Body of pancreas (tissue), 4 donors: ENCODE measurements at regions not wholly inside any gene's neighbourhood (a gene's known extent, or its start where the extent isn't known, plus 50 kb on each side); places are given as distances from the start of the nearest gene placed in this dataset.
"Not testable (repeated sequence)": the region's sequence is repeated elsewhere in the genome, so short reads cannot be mapped to it uniquely, and the experiment has no call there.

Experiments
- ATAC-seq: fragments of 150-250 bp; one replicate; pipeline ENCODE4 v1.9.1; 2016
- DNase-seq, 4 donors: peaks; one replicate each; pipeline ENCODE4 v3.0.0-alpha.2; 2019
- H3K27ac ChIP-seq, 4 donors: fragments of 200-600 bp; sonication (generic); 1 replicate in 3 of 4; 2 replicates in 1 of 4; pipeline versions ENCODE4 v1.5.1 to v1.6.1; 2016 to 2019; ENCODE audit warnings: mild to moderate bottlenecking in 1 of 4, mixed read lengths in 1 of 4, moderate library complexity in 1 of 4
- H3K27me3 ChIP-seq, 2 donors: fragments of 200-600 bp; sonication (generic); one replicate each; pipeline ENCODE4 v1.6.0; 2016; ENCODE audit warnings: mild to moderate bottlenecking in 1 of 2
- H3K36me3 ChIP-seq, 2 donors: fragments of 200-600 bp; sonication (generic); replicated peaks in 1 of 2; 2 replicates each; pipeline ENCODE4 v1.5.1; 2016; ENCODE audit warnings: low read depth in 2 of 2; ENCODE audit not compliant: insufficient read depth in 1 of 2
- H3K4me1 ChIP-seq: fragments of 200-600 bp; sonication (generic); one replicate; pipeline ENCODE4 v1.6.0; 2016
- H3K4me3 ChIP-seq, 2 donors: fragments of 200-600 bp; sonication (generic); 1 replicate in 1 of 2; 2 replicates in 1 of 2; pipeline ENCODE4 v1.5.1; 2016 to 2019
- H3K9me3 ChIP-seq, 3 donors: fragments of 200-600 bp; sonication (generic); 1 replicate in 2 of 3; 2 replicates in 1 of 3; pipeline ENCODE4 v1.5.1; 2016
- CTCF ChIP-seq, 7 experiments: fragments of 450-650 bp in 4 of 7; fragments of 200-600 bp in 3 of 7; sonication (generic) in 3 of 7; IDR thresholded peaks; one replicate each; pipeline ENCODE4 v1.5.1; 2016 to 2019; ENCODE audit warnings: antibody characterized with exemption in 7 of 7
- POLR2A ChIP-seq, 3 donors: fragments of 450-650 bp; IDR thresholded peaks; one replicate each; pipeline ENCODE4 v1.6.1; 2016; ENCODE audit warnings: antibody characterized with exemption in 3 of 3, mild to moderate bottlenecking in 2 of 3
- WGBS, 2 donors: methylation state at CpG; one replicate each; pipeline ENCODE4 v1.1.5; 2017; 5-methylcytosine and 5-hydroxymethylcytosine counted together
- intact Hi-C: fragments of 100-400 bp; cut with DNase I; formaldehyde crosslinking; loops from one replicate; pipeline ENCODE4 v1.15.1; 2023

- TF ChIP-seq POLR2A (IDR thresholded peaks at IDR 0.05) (no peak), CTCF (IDR thresholded peaks at IDR 0.05) (no peak)
- Histone ChIP-seq H3K36me3 (no peaks in the 10 kb centered on the region), H3K27ac (no peak overlapping the region), H3K9me3 (no peaks in the 10 kb centered on the region), H3K27me3 (no peaks in the 10 kb centered on the region), H3K4me1 (no peaks in the 10 kb centered on the region), H3K4me3 (no peak overlapping the region)
- intact Hi-C loops: no loop called here
- no peak for ATAC-seq
- no peak for DNase-seq
- 59 to 67% methylated on average over 12 of the region's 12 CpGs for WGBS, 2 donors
These were observed 399.5 kb upstream of the TNRC6C start for GRCh38 chr17:77558846-77559626.

- Histone ChIP-seq H3K27me3 (no peaks in the 10 kb centered on the region), H3K36me3 (no peaks in the 10 kb centered on the region), H3K27ac (no peak overlapping the region), H3K9me3 (no peaks in the 10 kb centered on the region), H3K4me1 (no peaks in the 10 kb centered on the region), H3K4me3 (no peak overlapping the region)
- ATAC-seq (no peak), DNase-seq (no peak)
- intact Hi-C loops: no loop called here
- 57 to 59% methylated on average over 10 of the region's 10 CpGs for WGBS, 2 donors
- TF ChIP-seq CTCF (IDR thresholded peaks at IDR 0.05) (no peak), POLR2A (IDR thresholded peaks at IDR 0.05) (no peak)
These were observed 398.1 kb upstream of the TNRC6C start for GRCh38 chr17:77560381-77560780.

- H3K27me3 ChIP-seq: no peaks in the 10 kb centered on the region
- no peak overlapping the region for H3K27ac ChIP-seq
- H3K4me3 ChIP-seq: no peak overlapping the region
- no peaks in the 10 kb centered on the region for H3K9me3 ChIP-seq
- no peaks in the 10 kb centered on the region for H3K4me1 ChIP-seq
- TF ChIP-seq CTCF (IDR thresholded peaks at IDR 0.05) (no peak), POLR2A (IDR thresholded peaks at IDR 0.05) (no peak)
- intact Hi-C loops: no loop called here
- DNase-seq (no peak), ATAC-seq (no peak)
- 74 to 78% methylated on average over 10 to 13 of the region's 13 CpGs for WGBS, 2 donors
- no peaks in the 10 kb centered on the region for H3K36me3 ChIP-seq
These were observed 397.7 kb upstream of the TNRC6C start for GRCh38 chr17:77560841-77561240.

GRCh38 chr17:77562361-77562760 is 396.1 kb upstream of the TNRC6C start:
- H3K36me3 ChIP-seq, ATAC-seq, H3K27me3 ChIP-seq, intact Hi-C loops, H3K4me1 ChIP-seq, DNase-seq, H3K9me3 ChIP-seq, H3K4me3 ChIP-seq, H3K27ac ChIP-seq: not testable (repeated sequence)
- WGBS, 2 donors: 88 to 100% methylated on average over 1 to 10 of the region's 12 CpGs

GRCh38 chr17:77563439-77564102 is 394.9 kb upstream of the TNRC6C start:
- H3K4me3 ChIP-seq: no peak overlapping the region
- H3K27me3 ChIP-seq: no peaks in the 10 kb centered on the region
- WGBS, 2 donors: 82 to 85% methylated on average over 7 of the region's 7 CpGs
- H3K27ac ChIP-seq: no peak overlapping the region
- DNase-seq (no peak), ATAC-seq (no peak)
- TF ChIP-seq CTCF (IDR thresholded peaks at IDR 0.05) (no peak), POLR2A (IDR thresholded peaks at IDR 0.05) (no peak)
- no peaks in the 10 kb centered on the region for H3K9me3 ChIP-seq
- no peaks in the 10 kb centered on the region for H3K4me1 ChIP-seq
- H3K36me3 ChIP-seq: no peaks in the 10 kb centered on the region
- intact Hi-C loops: no loop called here
